GM23338 (cell line): ENCODE measurements at regions not wholly inside any gene's neighbourhood (a gene's known extent, or its start where the extent isn't known, plus 50 kb on each side); places are given as distances from the start of the nearest gene placed in this dataset.

Experiments used
- EZH2 ChIP-seq: fragments of 200-600 bp; sonication (generic); IDR thresholded peaks from one replicate; pipeline ENCODE4 v1.8.0; 2017; ENCODE audit warnings: antibody characterized with exemption, mild to moderate bottlenecking, low read depth; ENCODE audit not compliant: unreplicated experiment
- EZH2phosphoT487 ChIP-seq: fragments of 200-600 bp; sonication (generic); IDR thresholded peaks from one replicate; pipeline ENCODE4 v1.8.1; 2018; ENCODE audit warnings: antibody characterized with exemption; ENCODE audit not compliant: unreplicated experiment
- TF ChIP-seq, protein P1 (sequence below): IDR thresholded peaks from one replicate; pipeline ENCODE4 v1.6.1; 2018; ENCODE audit warnings: antibody characterized with exemption; ENCODE audit not compliant: unreplicated experiment
- TF ChIP-seq, protein P2 (sequence below), 2 experiments: fragments of 200-600 bp in 1 of 2; sonication (generic) in 1 of 2; conservative IDR thresholded peaks; 2 replicates each; pipeline versions ENCODE4 v1.5.1 to v1.6.1; 2016 to 2017; ENCODE audit warnings: antibody characterized with exemption in 2 of 2, low read depth in 2 of 2, mild to moderate bottlenecking in 2 of 2, moderate library complexity in 1 of 2

DNA sequence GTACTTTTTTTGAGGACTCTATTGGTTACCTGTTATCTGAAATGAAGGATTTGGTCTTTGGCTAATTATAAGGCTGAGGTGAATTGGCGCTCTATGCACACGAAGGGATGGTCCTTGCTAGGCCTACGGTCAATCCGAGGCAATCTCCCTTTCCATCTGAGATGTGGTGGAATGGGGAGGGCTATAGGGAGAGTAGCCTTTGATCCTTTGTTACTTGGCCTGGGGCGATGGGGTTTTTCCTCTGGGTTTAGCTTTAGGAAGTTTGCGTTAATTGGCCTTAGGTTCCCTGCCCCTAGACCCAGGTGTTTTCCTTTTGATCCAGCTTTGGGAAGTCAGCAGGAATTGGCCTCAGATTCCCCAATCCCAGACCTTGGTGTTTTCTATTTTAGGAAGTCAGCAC, 102.1 kb upstream of the C9orf72 start:
- TF ChIP-seq, protein P1, sequence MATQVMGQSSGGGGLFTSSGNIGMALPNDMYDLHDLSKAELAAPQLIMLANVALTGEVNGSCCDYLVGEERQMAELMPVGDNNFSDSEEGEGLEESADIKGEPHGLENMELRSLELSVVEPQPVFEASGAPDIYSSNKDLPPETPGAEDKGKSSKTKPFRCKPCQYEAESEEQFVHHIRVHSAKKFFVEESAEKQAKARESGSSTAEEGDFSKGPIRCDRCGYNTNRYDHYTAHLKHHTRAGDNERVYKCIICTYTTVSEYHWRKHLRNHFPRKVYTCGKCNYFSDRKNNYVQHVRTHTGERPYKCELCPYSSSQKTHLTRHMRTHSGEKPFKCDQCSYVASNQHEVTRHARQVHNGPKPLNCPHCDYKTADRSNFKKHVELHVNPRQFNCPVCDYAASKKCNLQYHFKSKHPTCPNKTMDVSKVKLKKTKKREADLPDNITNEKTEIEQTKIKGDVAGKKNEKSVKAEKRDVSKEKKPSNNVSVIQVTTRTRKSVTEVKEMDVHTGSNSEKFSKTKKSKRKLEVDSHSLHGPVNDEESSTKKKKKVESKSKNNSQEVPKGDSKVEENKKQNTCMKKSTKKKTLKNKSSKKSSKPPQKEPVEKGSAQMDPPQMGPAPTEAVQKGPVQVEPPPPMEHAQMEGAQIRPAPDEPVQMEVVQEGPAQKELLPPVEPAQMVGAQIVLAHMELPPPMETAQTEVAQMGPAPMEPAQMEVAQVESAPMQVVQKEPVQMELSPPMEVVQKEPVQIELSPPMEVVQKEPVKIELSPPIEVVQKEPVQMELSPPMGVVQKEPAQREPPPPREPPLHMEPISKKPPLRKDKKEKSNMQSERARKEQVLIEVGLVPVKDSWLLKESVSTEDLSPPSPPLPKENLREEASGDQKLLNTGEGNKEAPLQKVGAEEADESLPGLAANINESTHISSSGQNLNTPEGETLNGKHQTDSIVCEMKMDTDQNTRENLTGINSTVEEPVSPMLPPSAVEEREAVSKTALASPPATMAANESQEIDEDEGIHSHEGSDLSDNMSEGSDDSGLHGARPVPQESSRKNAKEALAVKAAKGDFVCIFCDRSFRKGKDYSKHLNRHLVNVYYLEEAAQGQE: no peak
- TF ChIP-seq, protein P2, sequence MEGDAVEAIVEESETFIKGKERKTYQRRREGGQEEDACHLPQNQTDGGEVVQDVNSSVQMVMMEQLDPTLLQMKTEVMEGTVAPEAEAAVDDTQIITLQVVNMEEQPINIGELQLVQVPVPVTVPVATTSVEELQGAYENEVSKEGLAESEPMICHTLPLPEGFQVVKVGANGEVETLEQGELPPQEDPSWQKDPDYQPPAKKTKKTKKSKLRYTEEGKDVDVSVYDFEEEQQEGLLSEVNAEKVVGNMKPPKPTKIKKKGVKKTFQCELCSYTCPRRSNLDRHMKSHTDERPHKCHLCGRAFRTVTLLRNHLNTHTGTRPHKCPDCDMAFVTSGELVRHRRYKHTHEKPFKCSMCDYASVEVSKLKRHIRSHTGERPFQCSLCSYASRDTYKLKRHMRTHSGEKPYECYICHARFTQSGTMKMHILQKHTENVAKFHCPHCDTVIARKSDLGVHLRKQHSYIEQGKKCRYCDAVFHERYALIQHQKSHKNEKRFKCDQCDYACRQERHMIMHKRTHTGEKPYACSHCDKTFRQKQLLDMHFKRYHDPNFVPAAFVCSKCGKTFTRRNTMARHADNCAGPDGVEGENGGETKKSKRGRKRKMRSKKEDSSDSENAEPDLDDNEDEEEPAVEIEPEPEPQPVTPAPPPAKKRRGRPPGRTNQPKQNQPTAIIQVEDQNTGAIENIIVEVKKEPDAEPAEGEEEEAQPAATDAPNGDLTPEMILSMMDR (conservative IDR thresholded peaks at IDR 0.05; ENCODE audit: low read depth in 2 of 2): no peak
- TF ChIP-seq EZH2 (no peak), EZH2phosphoT487 (no peak)
